Cardiac septum (tissue), 1 donor: ENCODE measurements at regions not wholly inside any gene's neighbourhood (a gene's known extent, or its start where the extent isn't known, plus 50 kb on each side); places are given as distances from the start of the nearest gene placed in this dataset.
"Not testable (repeated sequence)": the region's sequence is repeated elsewhere in the genome, so short reads cannot be mapped to it uniquely, and the experiment has no call there.

Source experiments
- DNase-seq: peaks from one replicate; pipeline ENCODE4 v3.0.0-alpha.2; 2020; ENCODE audit warnings: low spot score
- intact Hi-C: fragments of 100-400 bp; cut with DNase I; formaldehyde crosslinking; loops from one replicate; pipeline ENCODE4 v1.14.0; 2022
- donor health status: DM: no; HTN: no; CAD: no.

DNA sequence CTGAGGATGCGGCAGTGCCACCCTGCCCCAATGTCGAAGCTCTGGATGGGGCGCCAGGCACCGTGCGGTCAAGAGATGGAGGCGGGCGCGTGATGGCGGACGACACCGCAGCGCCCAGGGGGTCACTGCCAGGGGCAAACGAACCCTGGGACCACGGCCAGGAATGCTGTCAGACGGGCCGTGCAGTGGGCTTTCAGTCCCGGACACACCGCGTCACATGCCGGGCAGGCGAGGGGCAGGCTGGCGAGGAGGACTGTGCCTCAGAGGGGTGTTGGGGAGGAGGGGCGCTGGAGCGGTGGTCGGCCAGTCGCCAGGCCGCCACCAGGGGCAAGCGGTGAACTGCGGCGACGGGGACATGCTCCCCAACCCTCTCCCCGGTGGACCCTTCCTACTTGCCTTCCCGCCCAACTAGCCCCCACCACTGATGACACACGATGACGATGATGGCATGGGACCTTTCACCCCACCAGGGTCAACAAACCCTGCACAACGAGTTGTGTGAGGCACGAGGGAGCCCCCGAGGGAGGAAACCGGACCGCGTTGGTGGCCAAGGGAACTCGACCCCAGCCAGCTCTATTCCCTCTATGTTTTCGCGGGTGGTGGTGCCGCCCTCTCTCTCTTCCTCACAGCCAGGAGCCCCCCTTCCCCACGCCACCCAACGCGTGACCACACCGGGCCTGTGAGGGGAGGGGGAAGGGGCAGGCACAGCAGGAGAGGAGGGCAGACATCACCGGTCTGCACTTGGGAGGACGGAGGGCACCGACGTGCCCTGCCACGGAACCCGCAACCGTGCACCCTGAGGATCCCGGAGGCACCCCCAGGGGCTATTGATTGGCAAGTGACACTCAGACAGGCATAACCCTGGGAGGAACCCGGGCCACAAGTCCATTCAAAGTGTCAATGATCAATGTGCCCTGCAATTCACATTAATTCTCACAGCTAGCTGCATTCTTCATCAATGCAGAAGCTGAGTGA is 1960.9 kb upstream of the DEFB115 start:
- DNase-seq: no peak

DNA sequence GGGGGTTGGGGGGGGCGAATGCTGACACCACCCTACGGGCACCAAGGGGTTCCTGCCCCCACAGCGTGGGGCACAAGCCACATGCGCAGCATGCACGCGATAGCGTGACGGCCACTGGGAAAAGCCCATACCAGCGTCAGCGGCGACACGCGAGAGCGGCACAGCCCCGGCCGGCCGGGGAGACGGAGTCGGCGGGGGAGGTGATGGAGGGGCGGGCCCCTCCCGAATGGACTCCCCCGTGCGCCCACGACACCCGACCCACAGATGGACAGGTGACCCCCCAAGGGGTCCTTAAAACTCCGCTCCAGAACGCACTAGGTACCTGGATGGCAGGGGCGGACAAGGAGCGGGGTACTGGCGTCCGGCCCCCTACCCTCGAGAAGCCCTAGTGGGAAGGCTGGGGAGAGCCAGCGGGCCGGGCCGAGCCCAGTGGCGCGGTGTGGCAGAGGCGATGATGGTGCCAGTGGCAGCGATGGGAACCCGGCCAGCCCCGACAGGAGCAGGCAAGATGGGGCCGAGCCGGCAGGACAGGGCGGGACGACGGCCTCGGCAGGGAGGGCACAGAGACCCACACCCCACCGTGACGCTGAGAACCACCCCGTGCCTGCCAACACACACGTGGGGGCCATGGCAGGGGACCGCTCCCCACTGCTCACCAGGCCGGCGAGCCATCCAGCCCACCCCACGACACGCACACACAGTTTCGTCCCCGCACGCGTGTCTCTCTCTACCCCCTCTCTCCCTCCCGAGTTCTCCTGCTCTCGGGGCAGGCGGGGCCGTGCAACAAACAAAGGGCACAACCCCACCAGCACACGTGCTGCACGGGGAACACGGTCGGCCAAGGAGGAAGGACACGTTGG is 1959.8 kb upstream of the DEFB115 start:
- no peak for DNase-seq
- intact Hi-C loops: no loop called here

More for the DNA sequence above, 1960.9 kb upstream of the DEFB115 start:
- intact Hi-C loops: no loop called here

DNA sequence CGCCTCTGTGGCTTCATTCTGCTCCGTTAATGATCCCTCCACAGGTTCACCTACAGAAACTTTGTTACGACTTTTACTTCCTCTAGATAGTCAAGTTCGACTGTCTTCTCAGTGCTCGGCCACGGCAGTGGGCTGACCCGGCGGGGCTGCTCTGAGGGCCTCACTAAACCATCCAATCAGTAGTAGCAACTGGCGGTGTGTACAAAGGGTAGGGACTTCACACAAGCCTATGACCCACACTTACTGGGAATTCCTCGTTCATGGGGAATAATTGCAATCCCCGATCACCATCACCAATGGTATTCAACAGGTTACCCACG is 1959.2 kb upstream of the DEFB115 start:
- intact Hi-C loops: no loop called here
- DNase-seq: no peak

DNA sequence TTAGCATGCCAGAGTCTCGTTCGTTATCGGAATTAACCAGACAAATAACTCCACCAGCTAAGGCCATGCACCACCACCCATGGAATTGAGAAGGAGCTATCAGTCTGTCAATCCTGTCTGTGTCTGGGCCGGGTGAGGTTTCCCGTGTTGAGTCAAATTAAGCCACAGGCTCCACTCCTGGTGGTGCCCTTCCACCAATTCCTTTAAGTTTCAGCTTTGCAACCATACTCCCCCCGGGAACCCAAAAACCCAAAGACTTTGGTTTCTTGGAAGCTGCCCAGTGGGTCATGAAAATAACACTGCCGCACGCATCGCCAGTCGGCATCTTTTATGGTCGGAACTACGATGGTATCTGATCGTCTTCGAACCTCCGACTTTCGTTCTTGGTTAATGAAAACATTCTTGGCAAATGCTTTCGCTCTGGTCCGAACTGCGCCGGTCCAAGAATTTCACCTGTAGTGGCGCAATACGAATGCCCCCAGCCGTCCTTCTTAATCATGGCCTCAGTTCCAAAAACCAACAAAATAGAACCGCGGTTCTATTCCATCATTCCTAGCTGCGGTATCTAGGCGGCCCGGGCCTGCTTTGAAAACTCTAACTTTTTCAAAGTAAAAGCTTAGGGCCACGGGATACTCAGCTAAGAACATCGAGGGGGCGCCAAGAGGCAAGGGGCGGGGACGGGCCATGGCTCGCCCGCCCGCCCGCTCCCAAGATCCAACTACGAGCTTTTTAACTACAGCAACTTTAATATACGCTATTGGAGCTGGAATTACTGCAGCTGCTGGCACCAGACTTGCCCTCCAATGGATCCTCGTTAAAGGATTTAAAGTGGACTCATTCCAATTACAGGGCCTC is 1958.5 kb upstream of the DEFB115 start:
- DNase-seq: no peak
- intact Hi-C loops: no loop called here

DNA sequence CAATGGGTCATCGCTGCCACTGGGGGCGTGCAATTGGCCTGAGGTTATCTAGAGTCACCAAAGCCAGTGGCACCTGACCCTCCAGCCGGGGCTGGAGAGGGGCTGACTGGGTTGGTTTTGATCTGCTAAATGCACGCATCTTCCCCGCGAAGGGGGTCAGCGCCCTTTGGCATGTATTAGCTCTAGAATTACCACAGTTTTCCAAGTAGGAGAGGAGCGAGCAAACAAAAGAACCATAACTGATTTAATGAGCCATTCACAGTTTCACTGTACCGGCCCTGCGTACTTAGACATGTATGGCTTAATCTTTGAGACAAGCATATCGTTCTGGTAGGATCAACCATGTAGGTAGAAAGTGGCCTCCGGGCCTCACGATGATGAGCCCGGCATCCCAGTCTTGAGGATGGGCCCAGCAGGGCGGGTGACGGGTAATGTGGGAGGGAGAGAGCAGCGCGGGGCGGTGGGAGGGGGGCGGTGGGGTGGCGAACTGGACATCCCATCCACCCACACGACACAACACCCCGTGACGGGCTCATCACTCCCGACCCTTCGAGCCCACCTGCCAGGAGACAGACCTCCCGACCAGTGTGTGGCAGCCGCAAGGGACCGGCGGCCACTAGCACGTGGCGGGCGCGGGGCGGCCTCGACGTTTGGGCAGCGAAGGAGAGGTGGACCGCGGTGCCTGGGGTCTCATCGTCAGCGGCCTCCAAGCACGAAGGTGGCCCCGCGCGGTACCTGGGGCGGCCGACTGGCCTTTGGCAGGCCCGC is 1957.5 kb upstream of the DEFB115 start:
- no peak for DNase-seq
- intact Hi-C loops: no loop called here

DNA sequence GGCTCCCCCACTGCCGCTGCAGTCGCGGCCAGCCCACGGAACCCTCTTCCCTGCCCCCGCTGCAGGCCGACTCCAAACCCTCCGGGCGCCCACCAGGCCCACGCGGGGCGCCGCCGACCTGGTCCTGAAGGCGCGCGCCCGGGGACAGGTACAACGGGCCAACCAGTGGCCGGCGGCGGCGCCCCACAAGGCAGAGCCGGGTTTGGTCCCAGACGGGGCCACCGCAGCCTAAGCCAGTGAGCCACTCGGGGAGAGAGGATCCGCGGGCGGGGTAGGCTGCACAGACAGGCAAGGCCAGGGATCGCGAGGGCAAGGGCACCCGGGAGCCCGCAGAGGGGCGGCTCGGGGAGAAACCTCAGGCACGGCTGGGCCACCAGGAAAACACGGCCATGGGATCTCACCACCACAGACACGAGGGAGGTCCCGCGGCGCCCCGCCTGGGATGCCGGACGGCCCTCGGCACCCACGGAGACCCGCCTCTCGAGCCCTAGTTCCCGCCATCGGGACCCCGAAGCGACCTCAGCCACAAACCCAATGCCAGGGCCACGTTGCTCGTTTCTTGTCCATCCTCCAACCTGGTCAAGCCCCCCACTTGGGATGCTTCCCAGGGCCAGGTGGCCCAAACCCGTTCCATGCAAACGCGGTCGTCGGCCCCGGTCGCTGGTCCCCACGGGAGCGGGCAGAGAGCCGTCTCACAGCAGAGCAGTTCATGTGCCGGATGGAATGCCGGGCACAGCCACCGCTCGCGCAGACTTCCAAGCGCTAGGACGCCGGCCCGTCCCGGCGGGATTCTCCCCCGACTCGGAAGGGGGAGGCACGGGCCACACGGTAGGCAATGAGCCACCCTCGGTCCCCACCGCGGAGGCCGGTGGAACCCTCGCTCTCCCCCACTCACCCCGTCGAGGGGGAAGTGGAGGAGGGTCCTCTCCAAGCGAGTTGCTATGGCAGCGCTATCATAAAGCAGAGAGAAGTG is 1956.6 kb upstream of the DEFB115 start:
- no peak for DNase-seq
- intact Hi-C loops: no loop called here

DNA sequence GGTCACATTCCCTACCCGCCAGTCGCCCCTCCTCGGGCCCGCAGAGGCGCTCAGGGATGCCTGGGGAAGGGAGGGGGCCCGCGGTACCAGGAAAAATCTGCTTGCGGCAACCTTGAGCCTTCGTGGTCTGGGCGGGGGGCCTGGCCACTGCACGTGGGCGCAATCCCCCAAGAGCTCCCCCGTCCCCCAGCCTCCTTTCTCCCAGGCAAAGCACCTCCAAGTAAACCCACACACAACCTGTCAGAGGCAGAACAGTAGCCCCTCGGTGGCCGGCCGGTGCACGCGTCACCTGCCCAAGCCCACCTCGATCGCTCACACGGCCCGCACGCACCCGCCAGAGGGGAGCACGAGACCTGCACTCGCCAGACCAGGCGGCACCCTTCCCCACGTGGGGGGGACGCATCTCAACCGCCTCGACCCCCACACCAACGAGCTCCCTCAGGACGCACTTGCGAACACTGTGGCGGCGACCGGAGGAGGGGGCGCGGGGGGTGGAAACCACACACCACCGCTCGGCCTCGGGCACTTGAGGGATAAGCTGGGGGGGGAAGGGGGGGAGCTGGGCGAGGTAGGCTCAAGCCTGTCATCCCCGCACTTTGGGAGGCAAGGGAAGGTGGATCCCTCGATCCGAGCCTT is 1955.7 kb upstream of the DEFB115 start:
- intact Hi-C loops: no loop called here
- no peak for DNase-seq

DNA sequence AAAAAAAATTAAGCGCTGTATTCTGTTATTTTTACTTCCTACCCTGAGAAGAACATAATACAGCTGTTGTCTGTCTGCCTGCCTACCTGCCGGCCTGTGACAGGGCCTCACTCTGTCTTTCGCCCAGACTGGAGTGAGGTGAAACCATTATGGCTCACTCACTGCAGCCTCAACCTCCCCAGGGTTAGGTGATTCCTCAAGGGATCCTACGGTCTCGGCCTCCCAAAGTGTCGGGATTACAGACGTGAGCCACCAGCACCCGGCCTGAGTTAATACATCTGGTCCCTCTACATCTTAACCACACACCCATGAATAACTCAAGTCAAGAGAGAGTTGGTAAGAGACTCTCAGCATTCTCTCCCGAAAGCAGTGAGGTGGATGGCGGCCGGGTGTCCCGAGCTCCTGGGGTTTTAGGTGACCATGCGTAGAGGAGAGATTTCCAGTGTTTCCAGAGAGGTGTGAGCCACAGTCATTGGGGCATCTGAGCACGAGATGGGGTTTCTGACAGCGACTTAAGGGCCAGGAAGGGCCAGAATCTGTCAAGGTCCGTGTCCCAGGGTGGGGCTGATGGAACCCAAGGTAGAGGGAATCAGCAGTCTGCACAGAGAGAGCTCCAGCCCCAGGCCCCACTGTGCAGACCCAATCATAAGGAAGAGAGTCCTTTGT is 1954.4 kb upstream of the DEFB115 start:
- intact Hi-C loops: no loop called here
- no peak for DNase-seq

DNA sequence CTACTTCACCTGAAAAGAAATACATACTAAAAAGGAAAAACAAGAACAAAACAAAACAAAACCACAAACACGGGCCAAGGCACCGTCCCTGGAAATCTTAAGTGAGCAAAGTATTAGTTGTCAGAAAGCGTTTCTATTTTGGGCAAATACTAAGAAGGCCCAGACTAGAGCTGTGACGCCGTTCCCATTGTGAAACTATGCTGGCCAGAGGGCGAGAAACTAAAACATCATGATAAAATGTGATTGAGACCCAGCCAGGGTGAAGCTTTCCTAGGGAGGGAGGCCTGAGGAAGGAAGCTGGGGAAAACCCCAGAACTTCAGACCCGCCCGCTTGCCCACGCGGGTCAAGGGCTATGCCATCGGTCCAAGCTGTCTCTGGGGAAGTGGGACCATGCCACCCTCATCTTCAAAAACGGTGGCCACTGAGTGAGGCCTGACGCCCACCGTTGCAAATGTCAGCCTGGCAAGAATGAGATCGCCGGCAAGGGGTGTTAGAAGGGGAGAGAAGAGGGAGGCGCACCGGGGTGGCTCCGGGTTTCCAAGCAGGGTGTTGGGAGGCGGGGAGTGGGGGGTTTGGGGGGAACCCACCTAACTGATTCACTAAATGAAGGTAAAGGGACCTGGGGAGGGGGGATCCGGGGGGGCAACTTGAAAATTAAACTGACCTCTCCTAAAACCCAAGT is 1950.9 kb upstream of the DEFB115 start:
- intact Hi-C loops: no loop called here
- no peak for DNase-seq

DNA sequence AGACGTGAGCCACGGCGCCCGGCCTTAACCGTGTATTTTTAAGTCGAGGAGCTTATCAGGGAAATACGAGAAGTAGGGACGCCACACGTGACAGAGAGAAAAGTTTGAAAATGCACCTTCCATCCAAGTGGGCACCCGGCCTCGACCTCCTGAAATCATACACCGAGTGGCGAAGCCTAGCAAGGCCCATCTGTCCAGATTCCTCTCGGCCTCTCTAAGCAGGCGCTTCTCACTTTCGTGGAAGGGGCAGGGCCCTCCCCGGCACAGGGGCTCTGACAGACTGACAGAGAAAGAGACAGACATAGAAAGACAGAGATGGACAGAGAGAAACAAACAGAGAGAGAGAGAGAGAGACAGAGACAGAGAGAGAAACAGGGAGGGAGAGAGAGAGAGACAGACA is 1950.0 kb upstream of the DEFB115 start:
- intact Hi-C loops, DNase-seq: not testable (repeated sequence)

DNA sequence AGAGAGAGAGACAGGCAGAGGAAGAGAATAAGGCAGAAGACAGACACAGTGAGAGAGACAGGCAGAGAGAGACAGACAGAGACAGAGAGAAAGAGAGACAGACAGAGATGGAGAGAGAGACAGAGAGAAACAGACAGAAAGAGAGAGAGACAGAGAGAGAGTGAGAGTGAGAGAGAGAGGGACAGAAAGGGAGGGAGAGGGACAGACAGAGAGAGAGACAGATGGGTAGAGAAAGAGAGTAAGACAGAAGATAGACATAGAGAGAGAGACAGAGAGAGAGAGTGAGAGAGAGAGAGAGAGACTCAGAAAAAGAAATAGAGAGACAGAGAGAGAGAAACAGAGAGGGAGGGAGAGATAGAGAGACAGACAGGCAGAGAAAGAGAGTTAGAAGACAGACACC is 1948.5 kb upstream of the DEFB115 start:
- intact Hi-C loops, DNase-seq: not testable (repeated sequence)

DNA sequence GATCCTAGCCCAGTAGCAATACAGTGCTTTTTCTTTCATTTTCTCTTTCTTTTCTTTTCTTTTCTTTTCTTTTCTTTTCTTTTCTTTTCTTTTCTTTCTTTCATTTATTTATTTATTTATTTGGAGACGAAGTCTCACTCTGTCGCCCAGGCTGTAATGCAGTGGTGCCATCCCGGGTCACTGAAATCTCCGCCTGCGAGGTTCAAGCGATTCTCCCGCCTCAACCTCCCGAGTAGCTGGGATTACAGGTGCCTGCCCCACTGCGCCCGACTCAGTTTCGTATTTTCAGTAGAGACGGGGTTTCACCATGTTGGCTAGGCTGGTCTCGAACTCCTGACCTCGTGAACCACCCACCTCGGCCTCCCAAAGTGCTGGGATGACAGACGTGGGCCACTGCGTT is 1948.0 kb upstream of the DEFB115 start:
- intact Hi-C loops, DNase-seq: not testable (repeated sequence)

DNA sequence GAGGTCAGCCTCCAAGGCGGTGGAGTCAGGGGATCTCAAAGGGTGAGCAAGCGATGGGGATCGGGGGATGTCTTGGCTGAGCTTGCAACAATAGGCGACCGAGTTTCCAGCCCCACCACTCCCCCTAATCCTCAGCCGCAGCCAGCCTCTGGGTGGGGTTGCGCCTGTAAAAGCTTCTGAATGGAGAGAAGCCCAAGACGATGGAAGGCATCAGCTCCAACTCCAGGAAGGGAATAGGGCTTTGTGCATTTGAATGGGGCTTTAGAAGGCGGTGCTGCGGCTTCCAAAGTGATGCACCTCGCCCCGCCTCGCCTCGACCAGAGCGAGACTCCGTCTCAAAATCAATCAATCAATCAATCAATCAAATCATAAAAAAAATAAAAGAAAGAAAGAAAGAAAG is 1946.4 kb upstream of the DEFB115 start:
- intact Hi-C loops, DNase-seq: not testable (repeated sequence)

DNA sequence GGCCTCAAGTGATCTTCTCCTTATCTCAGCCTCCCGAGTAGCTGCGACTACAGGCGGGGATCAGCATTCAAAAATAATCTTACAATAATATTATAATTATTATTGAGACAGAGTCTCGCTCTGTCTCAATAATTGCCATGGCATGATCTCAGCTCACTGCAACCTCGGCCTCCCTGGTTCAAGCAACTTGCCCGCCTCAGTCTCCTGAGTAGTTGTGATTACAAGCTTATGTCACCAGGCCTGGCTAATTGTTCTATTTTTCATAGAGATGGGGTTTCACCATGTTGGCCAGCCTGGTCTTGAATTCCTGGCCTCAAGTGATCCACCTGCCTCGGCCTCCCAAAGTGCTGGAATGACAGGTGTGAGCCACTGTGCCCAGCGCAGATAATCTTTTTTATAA is 1944.8 kb upstream of the DEFB115 start:
- DNase-seq, intact Hi-C loops: not testable (repeated sequence)

DNA sequence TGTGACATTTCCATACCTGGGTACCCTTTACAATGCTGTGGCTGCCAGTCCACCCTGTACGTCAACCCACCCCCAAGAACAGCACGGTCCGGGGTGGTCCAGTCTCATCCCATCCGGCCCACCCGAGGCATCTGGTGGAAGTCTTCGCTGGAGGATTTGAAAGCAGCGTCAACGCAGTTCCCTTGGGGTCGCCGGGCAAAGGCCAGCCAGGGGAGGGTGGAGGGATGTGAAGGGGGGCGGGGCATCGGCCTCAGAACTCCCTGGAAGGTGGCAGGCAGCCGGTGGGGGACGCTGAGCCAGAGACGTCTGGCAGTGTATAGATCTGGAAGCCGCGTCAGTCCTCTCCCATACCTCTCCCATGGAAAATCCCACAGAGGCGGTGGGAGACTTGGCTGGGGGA is 1944.0 kb upstream of the DEFB115 start:
- intact Hi-C loops: no loop called here
- DNase-seq: no peak

DNA sequence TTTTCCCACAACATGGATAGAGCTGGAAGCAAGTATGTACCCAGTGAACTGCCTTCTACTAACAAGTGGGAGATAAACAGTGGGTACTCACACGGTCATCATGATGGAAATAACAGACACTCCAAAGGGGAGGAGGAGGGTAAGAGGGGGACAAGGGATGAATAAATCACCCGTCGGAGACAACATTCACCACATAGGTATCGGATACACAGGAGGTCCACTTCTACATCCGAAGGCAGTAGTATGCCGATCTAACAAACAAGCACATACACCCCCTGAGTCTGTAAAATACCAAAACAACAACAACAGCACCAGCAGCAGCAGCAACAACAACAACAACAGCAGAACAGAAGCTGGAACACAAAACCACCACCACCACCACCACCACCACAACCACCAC is 1943.2 kb upstream of the DEFB115 start:
- intact Hi-C loops: no loop called here
- no peak for DNase-seq
